Calu3 (cell line): ENCODE measurements at regions not wholly inside any gene's neighbourhood (a gene's known extent, or its start where the extent isn't known, plus 50 kb on each side); places are given as distances from the start of the nearest gene placed in this dataset.

Experiments
- BruUV-seq: library from RNA; stranded (reverse); fragments of 400-500 nt; replicated peaks from 2 replicates; lab custom pipeline; 2021; lab: Mats Ljungman, UMichigan
- CTCF ChIA-PET: fragments of 300-600 bp; sonication (Branson Sonifier 250); formaldehyde crosslinking; loops from one replicate; lab custom pipeline; 2022; ENCODE audit warnings: antibody characterized with exemption; lab: Charles Lee
- DNase-seq: peaks from one replicate; pipeline ENCODE4 v3.0.0; 2022
- H3K27ac Mint-ChIP-seq: one replicate; pipeline ENCODE4 v1.8.0; 2022; ENCODE audit warnings: mixed read lengths; ENCODE audit not compliant: unreplicated experiment
- H3K27me3 Mint-ChIP-seq: one replicate; pipeline ENCODE4 v1.8.0; 2022; ENCODE audit warnings: mixed read lengths; ENCODE audit not compliant: unreplicated experiment
- H3K36me3 Mint-ChIP-seq: one replicate; pipeline ENCODE4 v1.8.0; 2022; ENCODE audit warnings: mild to moderate bottlenecking, moderate library complexity, mixed read lengths; ENCODE audit not compliant: insufficient read depth, unreplicated experiment
- H3K4me1 Mint-ChIP-seq: one replicate; pipeline ENCODE4 v1.8.0; 2022; ENCODE audit warnings: mild to moderate bottlenecking, low read depth, mixed read lengths; ENCODE audit not compliant: unreplicated experiment
- H3K4me3 Mint-ChIP-seq: one replicate; pipeline ENCODE4 v1.8.0; 2022; ENCODE audit warnings: mild to moderate bottlenecking, low read depth, moderate library complexity, mixed read lengths; ENCODE audit not compliant: unreplicated experiment
- H3K9me3 Mint-ChIP-seq: one replicate; pipeline ENCODE4 v1.8.0; 2022; ENCODE audit warnings: low read depth, mixed read lengths; ENCODE audit not compliant: unreplicated experiment
- CTCF ChIP-seq: fragments of 200-600 bp; IDR thresholded peaks from one replicate; pipeline ENCODE4 v1.8.0; 2022; ENCODE audit warnings: antibody characterized with exemption; ENCODE audit not compliant: unreplicated experiment
- intact Hi-C: fragments of 100-400 bp; cut with micrococcal nuclease; formaldehyde crosslinking; loops from one replicate; pipeline ENCODE4 v1.10.0; 2022; ENCODE audit not compliant: unreplicated experiment

- no peak overlapping the region for H3K27ac Mint-ChIP-seq
- no peaks in the 10 kb centered on the region for H3K36me3 Mint-ChIP-seq
- H3K4me3 Mint-ChIP-seq, result no peak overlapping the region
- BruUV-seq, result no TSS peak
- intact Hi-C loops, result no loop called here
- no peak for DNase-seq
- CTCF ChIA-PET, result interaction anchor here (1.3 kb wide), 1 partner anchor 171 kb away, joined by 3 read pairs; no protein-coding TSS in a partner anchor
- no peaks in the 10 kb centered on the region for H3K4me1 Mint-ChIP-seq
- H3K27me3 Mint-ChIP-seq, result peaks cover 99% of the 10 kb centered on the region
- no peak for TF ChIP-seq CTCF
- H3K9me3 Mint-ChIP-seq, result no peaks in the 10 kb centered on the region
Observed at GRCh38 chr15:88707771-88708654, 69.2 kb downstream of the ISG20 start.

- H3K27me3 Mint-ChIP-seq, result peaks cover 99% of the 10 kb centered on the region
- H3K36me3 Mint-ChIP-seq, result no peaks in the 10 kb centered on the region
- CTCF ChIA-PET, result interaction anchor here (1.3 kb wide), 1 partner anchor 170 kb away, joined by 3 read pairs; no protein-coding TSS in a partner anchor
- intact Hi-C loops, result no loop called here
- H3K27ac Mint-ChIP-seq, result no peak overlapping the region
- no peak for TF ChIP-seq CTCF
- no peak for DNase-seq
- no peaks in the 10 kb centered on the region for H3K4me1 Mint-ChIP-seq
- no peak overlapping the region for H3K4me3 Mint-ChIP-seq
- no TSS peak for BruUV-seq
- no peaks in the 10 kb centered on the region for H3K9me3 Mint-ChIP-seq
Observed at GRCh38 chr15:88708655-88709054, 69.8 kb downstream of the ISG20 start.

- CTCF ChIA-PET, result interaction anchor here (0.5 kb wide), 1 partner anchor 1523 kb away, joined by 3 read pairs; no protein-coding TSS in a partner anchor
- H3K36me3 Mint-ChIP-seq, result no peaks in the 10 kb centered on the region
- BruUV-seq, result no TSS peak
- H3K4me3 Mint-ChIP-seq, result no peak overlapping the region
- H3K4me1 Mint-ChIP-seq, result no peaks in the 10 kb centered on the region
- H3K9me3 Mint-ChIP-seq, result no peaks in the 10 kb centered on the region
- peaks cover 99% of the 10 kb centered on the region for H3K27me3 Mint-ChIP-seq
- no peak overlapping the region for H3K27ac Mint-ChIP-seq
- intact Hi-C loops, result no loop called here
- no peak for DNase-seq
- no peak for TF ChIP-seq CTCF
Observed at GRCh38 chr15:88710027-88710715, 71.4 kb downstream of the ISG20 start.

- H3K9me3 Mint-ChIP-seq, result no peaks in the 10 kb centered on the region
- no peak for TF ChIP-seq CTCF
- H3K27ac Mint-ChIP-seq, result no peak overlapping the region
- H3K36me3 Mint-ChIP-seq, result no peaks in the 10 kb centered on the region
- intact Hi-C loops, result no loop called here
- no peak for DNase-seq
- CTCF ChIA-PET, result no interaction called here
- peaks cover 99% of the 10 kb centered on the region for H3K27me3 Mint-ChIP-seq
- H3K4me3 Mint-ChIP-seq, result no peak overlapping the region
- no TSS peak for BruUV-seq
- H3K4me1 Mint-ChIP-seq, result no peaks in the 10 kb centered on the region
Observed at GRCh38 chr15:88711806-88712205, 73.0 kb downstream of the ISG20 start.
